K562 (cell line): ENCODE measurements at regions not wholly inside any gene's neighbourhood (a gene's known extent, or its start where the extent isn't known, plus 50 kb on each side); places are given as distances from the start of the nearest gene placed in this dataset.

Experiments
- ATAC-seq: fragments of 200-7000 bp; cut with Tn5 transposase; 3 replicates; pipeline ENCODE4 v1.9.1; 2020; ENCODE audit warnings: moderate library complexity
- BruUV-seq: library from RNA; stranded (reverse); fragments of 400-500 nt; replicated peaks from 2 replicates; lab custom pipeline; 2021; lab: Mats Ljungman, UMichigan
- CTCF ChIA-PET: fragments of 300-600 bp; formaldehyde crosslinking; extraction: SDS; loops from one replicate; lab custom pipeline; 2021; ENCODE audit warnings: low intra/inter-chr PET ratio; lab: Yijun Ruan, JAX
- POLR2A ChIA-PET: fragments of 300-600, 350-650 bp; sonication (Branson Sonifier 250); formaldehyde crosslinking; extraction: SDS; loops from one replicate; lab custom pipeline; 2021; ENCODE audit warnings: antibody characterized with exemption, inconsistent platforms; lab: Yijun Ruan, JAX
- DNase-seq, 4 experiments: peaks; one replicate each; pipeline versions ENCODE4 v3.0.0 to v3.0.0-alpha.2; 2011 to 2018; ENCODE audit warnings: low spot score in 3 of 4, mixed read lengths in 3 of 4; ENCODE audit errors: extremely low read depth in 1 of 4
- FAIRE-seq: peaks from 2 replicates; lab custom pipeline; 2011; peaks lifted over from hg19 to GRCh38; lab: Jason Lieb, UNC
- H2AFZ ChIP-seq: 2 replicates; pipeline ENCODE4 v1.6.0; 2011; ENCODE audit warnings: low read depth, low read length, control low read depth, inconsistent platforms
- H3K27ac ChIP-seq: fragments of 200-600 bp; 3 replicates; pipeline ENCODE4 v1.8.0; 2011; ENCODE audit warnings: low read depth, mild to moderate bottlenecking, control low read depth, inconsistent platforms, low read length, moderate library complexity, mixed read lengths; ENCODE audit errors: extremely low read depth
- H3K27me3 ChIP-seq, 2 experiments: fragments of 300-600 bp in 1 of 2; 2 replicates in 1 of 2; 3 replicates in 1 of 2; pipeline versions ENCODE4 v1.6.0 to v1.8.0; 2011; ENCODE audit warnings: inconsistent platforms in 2 of 2, low read length in 2 of 2, mild to moderate bottlenecking in 1 of 2, mixed read lengths in 1 of 2, moderate library complexity in 1 of 2; ENCODE audit not compliant: control insufficient read depth in 2 of 2, insufficient read depth in 2 of 2
- H3K36me3 ChIP-seq: fragments of 300-600 bp; 3 replicates; pipeline ENCODE4 v1.8.0; 2011; ENCODE audit warnings: mild to moderate bottlenecking, low read length, inconsistent platforms; ENCODE audit not compliant: control insufficient read depth, insufficient read depth
- H3K4me1 ChIP-seq, 2 experiments: fragments of 200-600 bp in 1 of 2; replicated peaks in 1 of 2; 2 replicates in 1 of 2; 3 replicates in 1 of 2; pipeline versions ENCODE4 v1.5.1 to v1.8.0; 2011; ENCODE audit warnings: inconsistent platforms in 2 of 2, low read length in 2 of 2, mild to moderate bottlenecking in 1 of 2, mixed read lengths in 1 of 2, moderate library complexity in 1 of 2; ENCODE audit not compliant: control insufficient read depth in 2 of 2, insufficient read depth in 2 of 2
- H3K4me2 ChIP-seq: 2 replicates; pipeline ENCODE4 v1.6.1; 2011; ENCODE audit warnings: low read length, control low read depth, inconsistent platforms, mixed read lengths; ENCODE audit not compliant: insufficient read depth
- H3K4me3 ChIP-seq: fragments of 200-600 bp; sonication (generic), shearing (Covaris generic); 2 replicates; pipeline ENCODE4 v1.5.1; 2016; ENCODE audit warnings: control low read depth, inconsistent platforms
- H3K79me2 ChIP-seq: fragments of 200-600 bp; 3 replicates; pipeline ENCODE4 v1.8.0; 2011; ENCODE audit warnings: low read length, inconsistent platforms; ENCODE audit not compliant: control insufficient read depth, insufficient read depth
- H3K9ac ChIP-seq, 2 experiments: 2 replicates each; pipeline versions ENCODE4 v1.6.0 to v1.6.1; 2011; ENCODE audit warnings: low read depth in 2 of 2, low read length in 2 of 2, control low read depth in 1 of 2, inconsistent platforms in 1 of 2, mild to moderate bottlenecking in 1 of 2, mixed read lengths in 1 of 2; ENCODE audit not compliant: insufficient read depth in 1 of 2
- H3K9me1 ChIP-seq: one replicate; pipeline ENCODE4 v1.6.0; 2011; ENCODE audit warnings: inconsistent platforms, mild to moderate bottlenecking, low read length, moderate library complexity; ENCODE audit not compliant: control insufficient read depth, insufficient read depth
- H3K9me3 ChIP-seq: replicated peaks from 2 replicates; pipeline ENCODE4 v1.5.1; 2011; ENCODE audit warnings: low read depth, low read length, inconsistent platforms; ENCODE audit not compliant: control insufficient read depth, insufficient read depth
- H4K20me1 ChIP-seq: replicated peaks from 2 replicates; pipeline ENCODE4 v1.6.1; 2011; ENCODE audit warnings: low read length, inconsistent platforms, mixed read lengths; ENCODE audit not compliant: control insufficient read depth, insufficient read depth
- GATA2 ChIP-seq: sonication (generic); formaldehyde crosslinking; IDR thresholded peaks from 2 replicates; pipeline ENCODE4 v1.4.0; 2020; ENCODE audit warnings: mild to moderate bottlenecking, missing genetic modification reagents
- POLR2H ChIP-seq: IDR thresholded peaks from 2 replicates; pipeline ENCODE4 v1.6.1; 2016; ENCODE audit warnings: missing genetic modification characterization, low read depth, mild to moderate bottlenecking, control low read depth, missing compliant biosample characterization, moderate library complexity
- SNRNP70 ChIP-seq: fragments of 200-400 bp; formaldehyde crosslinking; optimal IDR thresholded peaks from 2 replicates; pipeline ENCODE3; 2017; ENCODE audit warnings: low read depth, low read length
- SRSF1 ChIP-seq: fragments of 200-400 bp; formaldehyde crosslinking; IDR thresholded peaks from 2 replicates; pipeline ENCODE4 v1.6.1; 2017; ENCODE audit warnings: mild to moderate bottlenecking, low read depth, low read length, moderate library complexity
- ZNF232 ChIP-seq: sonication (generic); formaldehyde crosslinking; IDR thresholded peaks from 2 replicates; pipeline ENCODE4 v1.8.0; 2022; ENCODE audit warnings: mild to moderate bottlenecking, missing genetic modification reagents
- ZNF583 ChIP-seq: fragments of 250-450 bp; sonication (Bioruptor Pico); IDR thresholded peaks from 2 replicates; pipeline ENCODE4 v1.4.0; 2020
- ZNF586 ChIP-seq: fragments of 450-650 bp; formaldehyde crosslinking; conservative IDR thresholded peaks from 2 replicates; pipeline ENCODE4 v1.4.0; 2020; ENCODE audit warnings: mild to moderate bottlenecking, moderate library complexity
- WGBS: fragments of 100-300 bp; shearing (Covaris generic); methylation state at CpG from one replicate; pipeline ENCODE4 v1.1.6; 2016; ENCODE audit warnings: low coverage, mixed read lengths; ENCODE audit not compliant: insufficient coverage; ENCODE audit errors: missing lambda C conversion rate; 5-methylcytosine and 5-hydroxymethylcytosine counted together
- in situ Hi-C: fragments of 300-500 bp; cut with MboI; formaldehyde crosslinking; loops from 4 replicates; pipeline ENCODE4 v1.15.0; 2018; ENCODE audit warnings: inconsistent platforms, mixed read lengths
- intact Hi-C: fragments of 100-400 bp; cut with micrococcal nuclease; formaldehyde crosslinking; loops from 2 replicates; pipeline ENCODE4 v1.14.2; 2022
- TF ChIP-seq, protein P1 (sequence below): fragments of 150-350 bp; conservative IDR thresholded peaks from 2 replicates; pipeline ENCODE4 v1.6.1; 2014; ENCODE audit warnings: low read length
- TF ChIP-seq, protein P2 (sequence below): IDR thresholded peaks from 2 replicates; pipeline ENCODE4 v1.6.1; 2011; ENCODE audit not compliant: insufficient read length; ENCODE audit errors: extremely low read depth
- TF ChIP-seq, protein P3 (sequence below): fragments of 250-450 bp; sonication (Bioruptor Pico); IDR thresholded peaks from 2 replicates; pipeline ENCODE4 v1.8.0; 2021; ENCODE audit warnings: borderline replicate concordance, mild to moderate bottlenecking, moderate library complexity; ENCODE audit not compliant: poor library complexity, severe bottlenecking

DNA sequence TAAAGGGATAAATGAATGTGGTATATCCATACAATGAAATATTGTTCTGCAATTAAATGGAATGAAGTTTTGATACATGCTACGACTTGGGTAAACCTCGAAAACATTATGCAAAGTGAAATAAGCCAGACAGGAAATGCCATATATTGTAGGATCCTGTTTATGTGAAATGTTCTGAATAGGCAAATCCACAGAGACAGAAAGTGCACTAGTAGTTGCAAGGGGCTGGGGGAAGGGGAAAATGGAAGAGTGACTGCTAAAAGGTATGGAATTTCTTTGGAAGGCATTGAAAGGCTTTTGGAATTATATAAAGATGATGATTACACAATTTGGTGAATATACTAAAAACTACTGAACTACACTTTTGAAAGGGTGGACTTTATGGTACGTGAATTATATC is 97.0 kb downstream of the FOXD1 start:
- Histone ChIP-seq H3K4me3 (no peak overlapping the region), H3K9me1 (no peaks in the 10 kb centered on the region), H4K20me1 (no peaks in the 10 kb centered on the region), H3K4me1 (no peaks in the 10 kb centered on the region), H2AFZ (no peak overlapping the region), H3K27me3 (peaks cover 3 to 5% of the 10 kb centered on the region in 2 experiments; a peak in 2 of 5 replicates), H3K4me2 (no peak overlapping the region), H3K9me3 (no peaks in the 10 kb centered on the region), H3K36me3 (no peaks in the 10 kb centered on the region), H3K79me2 (no peaks in the 10 kb centered on the region), H3K27ac (no peak overlapping the region), H3K9ac (no peak overlapping the region)
- BruUV-seq, result no TSS peak
- 3% methylated on average over 3 of the region's 3 CpGs for WGBS
- DNase-seq, result no peak
- CTCF ChIA-PET, result no interaction called here
- TF ChIP-seq SNRNP70 (no peak), POLR2H (no peak), GATA2 (CRISPR knock-in tag) (no peak), ZNF583 (CRISPR knock-in tag) (no peak), ZNF586 (no peak), SRSF1 (no peak), ZNF232 (CRISPR knock-in tag) (no peak)
- TF ChIP-seq, protein P1, sequence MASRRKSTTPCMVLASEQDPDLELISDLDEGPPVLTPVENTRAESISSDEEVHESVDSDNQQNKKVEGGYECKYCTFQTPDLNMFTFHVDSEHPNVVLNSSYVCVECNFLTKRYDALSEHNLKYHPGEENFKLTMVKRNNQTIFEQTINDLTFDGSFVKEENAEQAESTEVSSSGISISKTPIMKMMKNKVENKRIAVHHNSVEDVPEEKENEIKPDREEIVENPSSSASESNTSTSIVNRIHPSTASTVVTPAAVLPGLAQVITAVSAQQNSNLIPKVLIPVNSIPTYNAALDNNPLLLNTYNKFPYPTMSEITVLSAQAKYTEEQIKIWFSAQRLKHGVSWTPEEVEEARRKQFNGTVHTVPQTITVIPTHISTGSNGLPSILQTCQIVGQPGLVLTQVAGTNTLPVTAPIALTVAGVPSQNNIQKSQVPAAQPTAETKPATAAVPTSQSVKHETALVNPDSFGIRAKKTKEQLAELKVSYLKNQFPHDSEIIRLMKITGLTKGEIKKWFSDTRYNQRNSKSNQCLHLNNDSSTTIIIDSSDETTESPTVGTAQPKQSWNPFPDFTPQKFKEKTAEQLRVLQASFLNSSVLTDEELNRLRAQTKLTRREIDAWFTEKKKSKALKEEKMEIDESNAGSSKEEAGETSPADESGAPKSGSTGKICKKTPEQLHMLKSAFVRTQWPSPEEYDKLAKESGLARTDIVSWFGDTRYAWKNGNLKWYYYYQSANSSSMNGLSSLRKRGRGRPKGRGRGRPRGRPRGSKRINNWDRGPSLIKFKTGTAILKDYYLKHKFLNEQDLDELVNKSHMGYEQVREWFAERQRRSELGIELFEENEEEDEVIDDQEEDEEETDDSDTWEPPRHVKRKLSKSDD, result no peak
- TF ChIP-seq, protein P2, sequence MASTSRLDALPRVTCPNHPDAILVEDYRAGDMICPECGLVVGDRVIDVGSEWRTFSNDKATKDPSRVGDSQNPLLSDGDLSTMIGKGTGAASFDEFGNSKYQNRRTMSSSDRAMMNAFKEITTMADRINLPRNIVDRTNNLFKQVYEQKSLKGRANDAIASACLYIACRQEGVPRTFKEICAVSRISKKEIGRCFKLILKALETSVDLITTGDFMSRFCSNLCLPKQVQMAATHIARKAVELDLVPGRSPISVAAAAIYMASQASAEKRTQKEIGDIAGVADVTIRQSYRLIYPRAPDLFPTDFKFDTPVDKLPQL, result no peak
- TF ChIP-seq, protein P3, sequence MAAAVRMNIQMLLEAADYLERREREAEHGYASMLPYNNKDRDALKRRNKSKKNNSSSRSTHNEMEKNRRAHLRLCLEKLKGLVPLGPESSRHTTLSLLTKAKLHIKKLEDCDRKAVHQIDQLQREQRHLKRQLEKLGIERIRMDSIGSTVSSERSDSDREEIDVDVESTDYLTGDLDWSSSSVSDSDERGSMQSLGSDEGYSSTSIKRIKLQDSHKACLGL, result no peak
- FAIRE-seq, result no peak
- in situ Hi-C loops, result no loop called here
- ATAC-seq, result no peak
- POLR2A ChIA-PET, result no interaction called here
- intact Hi-C loops, result no loop called here
